Endothelial cell of umbilical vein (primary cell): ENCODE measurements at regions not wholly inside any gene's neighbourhood (a gene's known extent, or its start where the extent isn't known, plus 50 kb on each side); places are given as distances from the start of the nearest gene placed in this dataset.

ENCODE experiments used
- CTCF ChIP-seq, 2 donors: IDR thresholded peaks; 1 replicate in 1 of 2; 2 replicates in 1 of 2; pipeline ENCODE4 v1.5.1; 2011; ENCODE audit warnings: low read length in 2 of 2, mild to moderate bottlenecking in 2 of 2, moderate library complexity in 2 of 2, control low read depth in 1 of 2, inconsistent platforms in 1 of 2, low read depth in 1 of 2; ENCODE audit not compliant: insufficient read depth in 1 of 2; ENCODE audit errors: extremely low read depth in 1 of 2
- EZH2 ChIP-seq: IDR thresholded peaks from 2 replicates; pipeline ENCODE4 v1.6.1; 2012; ENCODE audit warnings: borderline replicate concordance, low read depth, mild to moderate bottlenecking, moderate library complexity, low read length, inconsistent platforms; ENCODE audit not compliant: severe bottlenecking
- GATA2 ChIP-seq: IDR thresholded peaks from 2 replicates; pipeline ENCODE4 v1.7.0; 2011; ENCODE audit warnings: low read depth, mild to moderate bottlenecking, moderate library complexity, mixed read lengths, low read length; ENCODE audit not compliant: insufficient read length, insufficient read depth
- JUN ChIP-seq: IDR thresholded peaks from 2 replicates; pipeline ENCODE4 v1.6.1; 2011; ENCODE audit warnings: borderline replicate concordance, low read depth; ENCODE audit not compliant: insufficient read length, insufficient read depth
- MAX ChIP-seq: IDR thresholded peaks from 2 replicates; pipeline ENCODE4 v1.6.1; 2011; ENCODE audit not compliant: insufficient read depth, insufficient read length
- POLR2A ChIP-seq: IDR thresholded peaks from 2 replicates; pipeline ENCODE4 v1.6.1; 2012; ENCODE audit warnings: low read depth, mild to moderate bottlenecking, control low read depth, low read length
- POLR2AphosphoS5 ChIP-seq: IDR thresholded peaks from 2 replicates; pipeline ENCODE4 v1.6.1; 2012; ENCODE audit warnings: low read depth, mild to moderate bottlenecking, control low read depth, low read length, moderate library complexity; ENCODE audit not compliant: insufficient read depth

GRCh38 chr6:14944593-14944992 is 301.3 kb upstream of the JARID2 start:
- TF ChIP-seq POLR2A (no peak), CTCF (IDR thresholded peaks at IDR 0.05; ENCODE audit: extremely low read depth in 1 of 2, insufficient read depth in 1 of 2, low read depth in 1 of 2, low read length in 2 of 2) (no peak), EZH2 (no peak), GATA2 (no peak), MAX (no peak), JUN (no peak), POLR2AphosphoS5 (no peak)
